ENCODE measurements at regions not wholly inside any gene's neighbourhood (a gene's known extent, or its start where the extent isn't known, plus 50 kb on each side); places are given as distances from the start of the nearest gene placed in this dataset.

DNA sequence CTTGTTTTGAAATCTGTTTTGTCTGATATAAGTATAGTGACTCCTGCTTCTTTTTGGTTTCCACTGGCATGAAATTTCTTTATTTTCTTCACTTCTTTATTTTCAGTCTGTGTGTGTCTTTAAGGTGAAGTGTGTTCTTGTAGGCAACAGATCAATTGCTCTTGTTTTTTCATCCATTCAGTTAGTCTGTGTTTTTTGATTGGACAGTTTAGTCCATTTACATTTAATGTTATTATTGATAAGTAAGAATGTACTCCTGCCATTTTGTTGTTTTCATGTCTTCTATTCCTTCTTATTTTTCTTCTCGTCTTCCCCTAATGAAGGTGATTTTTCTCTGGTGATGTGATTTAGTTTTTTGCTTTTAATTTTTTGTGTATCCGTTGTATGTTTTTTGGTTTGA is 487.7 kb upstream of the PBX1 start:
- Histone ChIP-seq H3K4me1 (ENCODE audit: insufficient read depth, low read length) (no peaks in the 10 kb centered on the region), H3K27ac (ENCODE audit: low read depth, low read length) (no peak overlapping the region), H2AFZ (ENCODE audit: low read depth, low read length) (no peak overlapping the region), H3K36me3 (ENCODE audit: insufficient read depth, low read length) (no peaks in the 10 kb centered on the region), H3K4me3 (ENCODE audit: insufficient read depth, low read depth, low read length) (no peak overlapping the region), H3K9me3 (ENCODE audit: insufficient read depth, low read depth, low read length) (no peaks in the 10 kb centered on the region), H3K4me2 (ENCODE audit: low read length) (no peak overlapping the region), H4K20me1 (ENCODE audit: insufficient read depth, low read length) (no peaks in the 10 kb centered on the region), H3K27me3 (ENCODE audit: insufficient read depth, low read length) (no peaks in the 10 kb centered on the region), H3K9ac (ENCODE audit: low read length) (no peak overlapping the region), H3K79me2 (ENCODE audit: insufficient read depth, low read length) (no peaks in the 10 kb centered on the region)
- Mint-ChIP-seq H3K36me3 (ENCODE audit: low read depth, unreplicated experiment) (no peaks in the 10 kb centered on the region), H3K27me3 (ENCODE audit: low read depth, unreplicated experiment) (no peaks in the 10 kb centered on the region), H3K9me3 (ENCODE audit: unreplicated experiment) (peaks cover 21% of the 10 kb centered on the region), H3K27ac (ENCODE audit: unreplicated experiment) (no peak overlapping the region), H3K4me1 (ENCODE audit: low read depth, unreplicated experiment) (no peaks in the 10 kb centered on the region), H3K4me3 (ENCODE audit: unreplicated experiment) (no peak overlapping the region)
- no peak for TF ChIP-seq EZH2 (IDR thresholded peaks at IDR 0.05; ENCODE audit: insufficient read depth, low read length)
- TF ChIP-seq, protein P1, sequence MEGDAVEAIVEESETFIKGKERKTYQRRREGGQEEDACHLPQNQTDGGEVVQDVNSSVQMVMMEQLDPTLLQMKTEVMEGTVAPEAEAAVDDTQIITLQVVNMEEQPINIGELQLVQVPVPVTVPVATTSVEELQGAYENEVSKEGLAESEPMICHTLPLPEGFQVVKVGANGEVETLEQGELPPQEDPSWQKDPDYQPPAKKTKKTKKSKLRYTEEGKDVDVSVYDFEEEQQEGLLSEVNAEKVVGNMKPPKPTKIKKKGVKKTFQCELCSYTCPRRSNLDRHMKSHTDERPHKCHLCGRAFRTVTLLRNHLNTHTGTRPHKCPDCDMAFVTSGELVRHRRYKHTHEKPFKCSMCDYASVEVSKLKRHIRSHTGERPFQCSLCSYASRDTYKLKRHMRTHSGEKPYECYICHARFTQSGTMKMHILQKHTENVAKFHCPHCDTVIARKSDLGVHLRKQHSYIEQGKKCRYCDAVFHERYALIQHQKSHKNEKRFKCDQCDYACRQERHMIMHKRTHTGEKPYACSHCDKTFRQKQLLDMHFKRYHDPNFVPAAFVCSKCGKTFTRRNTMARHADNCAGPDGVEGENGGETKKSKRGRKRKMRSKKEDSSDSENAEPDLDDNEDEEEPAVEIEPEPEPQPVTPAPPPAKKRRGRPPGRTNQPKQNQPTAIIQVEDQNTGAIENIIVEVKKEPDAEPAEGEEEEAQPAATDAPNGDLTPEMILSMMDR (IDR thresholded peaks at IDR 0.05; ENCODE audit: insufficient read depth, low read depth, low read length), result no peak
- DNase-seq (ENCODE audit: low read depth), result no peak
- FAIRE-seq, result no peak

DNA sequence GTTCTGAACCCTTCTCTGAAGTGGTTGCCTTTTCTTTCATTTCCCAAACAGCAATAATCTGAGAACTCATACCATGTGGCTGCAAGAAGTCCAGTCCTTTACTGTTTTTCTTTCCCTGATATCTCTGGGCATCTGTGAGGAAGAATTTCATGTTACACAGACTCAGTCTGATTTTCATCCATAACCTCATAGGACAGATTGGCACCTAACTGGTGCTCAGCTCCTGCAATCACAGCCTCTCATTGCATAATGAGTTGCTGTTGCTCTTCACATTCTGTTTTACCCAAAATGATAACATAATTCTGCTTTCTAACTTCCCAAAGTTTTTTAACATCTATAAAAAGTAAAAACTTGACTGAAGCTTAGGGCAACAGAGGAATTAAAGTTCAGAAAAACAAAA is 472.2 kb upstream of the PBX1 start:
- no peak overlapping the region for H3K4me3 Mint-ChIP-seq (ENCODE audit: unreplicated experiment)
- no peak overlapping the region for H3K27ac ChIP-seq (ENCODE audit: low read depth, low read length)
- peaks cover 2% of the 10 kb centered on the region for H3K9me3 Mint-ChIP-seq (ENCODE audit: unreplicated experiment)
- H3K9ac ChIP-seq (ENCODE audit: low read length), result no peak overlapping the region
- no peak overlapping the region for H3K27ac Mint-ChIP-seq (ENCODE audit: unreplicated experiment)
- no peak overlapping the region for H2AFZ ChIP-seq (ENCODE audit: low read depth, low read length)
- H3K4me1 ChIP-seq (ENCODE audit: insufficient read depth, low read length), result no peaks in the 10 kb centered on the region
- DNase-seq (ENCODE audit: low read depth) (no peak), FAIRE-seq (no peak)
- H4K20me1 ChIP-seq (ENCODE audit: insufficient read depth, low read length), result no peaks in the 10 kb centered on the region
- no peaks in the 10 kb centered on the region for H3K36me3 ChIP-seq (ENCODE audit: insufficient read depth, low read length)
- H3K36me3 Mint-ChIP-seq (ENCODE audit: low read depth, unreplicated experiment), result no peaks in the 10 kb centered on the region
- no peaks in the 10 kb centered on the region for H3K27me3 Mint-ChIP-seq (ENCODE audit: low read depth, unreplicated experiment)
- no peaks in the 10 kb centered on the region for H3K27me3 ChIP-seq (ENCODE audit: insufficient read depth, low read length)
- no peaks in the 10 kb centered on the region for H3K9me3 ChIP-seq (ENCODE audit: insufficient read depth, low read depth, low read length)
- no peak overlapping the region for H3K4me3 ChIP-seq (ENCODE audit: insufficient read depth, low read depth, low read length)
- no peaks in the 10 kb centered on the region for H3K79me2 ChIP-seq (ENCODE audit: insufficient read depth, low read length)
- TF ChIP-seq, protein P1 (IDR thresholded peaks at IDR 0.05; ENCODE audit: insufficient read depth, low read depth, low read length), result no peak
- TF ChIP-seq EZH2 (IDR thresholded peaks at IDR 0.05; ENCODE audit: insufficient read depth, low read length), result no peak
- H3K4me2 ChIP-seq (ENCODE audit: low read length), result no peak overlapping the region
- H3K4me1 Mint-ChIP-seq (ENCODE audit: low read depth, unreplicated experiment), result no peaks in the 10 kb centered on the region

DNA sequence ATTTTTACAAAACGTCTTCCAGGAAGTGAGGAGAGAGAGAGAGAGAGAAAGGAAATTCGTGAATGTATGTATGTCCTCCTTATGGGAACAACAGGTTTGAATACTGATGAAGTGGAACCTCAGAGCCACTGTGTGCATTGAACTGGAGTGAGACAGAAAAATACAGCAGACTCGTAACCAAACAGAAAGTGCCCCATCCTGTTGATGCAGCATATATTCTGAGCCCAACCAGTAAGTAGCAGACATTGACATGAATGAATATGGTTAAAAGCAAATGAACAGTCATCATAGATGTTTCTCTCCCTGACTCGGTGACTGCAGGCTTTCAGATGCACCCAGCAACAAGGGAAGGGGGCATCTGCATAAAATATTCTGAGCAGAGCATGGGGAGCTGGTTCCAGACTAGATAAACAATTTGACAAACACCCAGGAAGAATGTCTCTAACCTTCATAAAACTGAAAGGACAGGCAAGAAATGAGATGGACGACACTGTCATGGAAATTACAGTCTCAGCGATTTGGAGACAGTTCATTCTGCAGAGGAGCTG is 471.0 kb upstream of the PBX1 start:
- no peaks in the 10 kb centered on the region for H3K79me2 ChIP-seq (ENCODE audit: insufficient read depth, low read length)
- no peak for FAIRE-seq

More for the DNA sequence above, 471.0 kb upstream of the PBX1 start:
- peaks cover 7% of the 10 kb centered on the region for H3K9me3 Mint-ChIP-seq (ENCODE audit: unreplicated experiment)
- H3K9me3 ChIP-seq (ENCODE audit: insufficient read depth, low read depth, low read length), result peaks cover 3% of the 10 kb centered on the region
- H3K4me3 ChIP-seq (ENCODE audit: insufficient read depth, low read depth, low read length), result no peak overlapping the region
- H3K27ac Mint-ChIP-seq (ENCODE audit: unreplicated experiment), result no peak overlapping the region
- H4K20me1 ChIP-seq (ENCODE audit: insufficient read depth, low read length), result no peaks in the 10 kb centered on the region
- no peak overlapping the region for H3K9ac ChIP-seq (ENCODE audit: low read length)
- no peak overlapping the region for H3K4me3 Mint-ChIP-seq (ENCODE audit: unreplicated experiment)
- H3K36me3 Mint-ChIP-seq (ENCODE audit: low read depth, unreplicated experiment), result no peaks in the 10 kb centered on the region
- no peaks in the 10 kb centered on the region for H3K4me1 ChIP-seq (ENCODE audit: insufficient read depth, low read length)
- H3K4me2 ChIP-seq (ENCODE audit: low read length), result no peak overlapping the region
- no peaks in the 10 kb centered on the region for H3K27me3 ChIP-seq (ENCODE audit: insufficient read depth, low read length)
- no peaks in the 10 kb centered on the region for H3K4me1 Mint-ChIP-seq (ENCODE audit: low read depth, unreplicated experiment)
- H3K27ac ChIP-seq (ENCODE audit: low read depth, low read length), result no peak overlapping the region
- no peak overlapping the region for H2AFZ ChIP-seq (ENCODE audit: low read depth, low read length)
- no peaks in the 10 kb centered on the region for H3K36me3 ChIP-seq (ENCODE audit: insufficient read depth, low read length)
- TF ChIP-seq, protein P1 (IDR thresholded peaks at IDR 0.05; ENCODE audit: insufficient read depth, low read depth, low read length), result no peak
- no peak for TF ChIP-seq EZH2 (IDR thresholded peaks at IDR 0.05; ENCODE audit: insufficient read depth, low read length)
- no peak for DNase-seq (ENCODE audit: low read depth)
- H3K27me3 Mint-ChIP-seq (ENCODE audit: low read depth, unreplicated experiment), result no peaks in the 10 kb centered on the region

Data from astrocyte (in vitro differentiated cells and primary cell).